Stimulated activated naive CD8-positive, alpha-beta T cell treated with anti-CD3 and anti-CD28 coated beads, Interleukin-15, Interleukin-2, amounts not matched to agents 100 ng/mL and 50 ng/mL, for 24 hours (primary cell): ENCODE measurements at regions not wholly inside any gene's neighbourhood (a gene's known extent, or its start where the extent isn't known, plus 50 kb on each side); places are given as distances from the start of the nearest gene placed in this dataset.

ENCODE experiments used
- H3K27ac Mint-ChIP-seq: one replicate; pipeline ENCODE4 v1.8.0; 2021; ENCODE audit warnings: mild to moderate bottlenecking, mixed read lengths
- H3K27me3 Mint-ChIP-seq: one replicate; pipeline ENCODE4 v1.8.0; 2021; ENCODE audit warnings: mixed read lengths
- H3K36me3 Mint-ChIP-seq: one replicate; pipeline ENCODE4 v1.8.0; 2021; ENCODE audit warnings: low read depth, mixed read lengths
- H3K4me1 Mint-ChIP-seq: one replicate; pipeline ENCODE4 v1.8.0; 2021; ENCODE audit warnings: low read depth, mixed read lengths
- H3K4me3 Mint-ChIP-seq: one replicate; pipeline ENCODE4 v1.8.0; 2021; ENCODE audit warnings: mild to moderate bottlenecking, mixed read lengths
- H3K9me3 Mint-ChIP-seq: one replicate; pipeline ENCODE4 v1.8.0; 2021; ENCODE audit warnings: mixed read lengths

DNA sequence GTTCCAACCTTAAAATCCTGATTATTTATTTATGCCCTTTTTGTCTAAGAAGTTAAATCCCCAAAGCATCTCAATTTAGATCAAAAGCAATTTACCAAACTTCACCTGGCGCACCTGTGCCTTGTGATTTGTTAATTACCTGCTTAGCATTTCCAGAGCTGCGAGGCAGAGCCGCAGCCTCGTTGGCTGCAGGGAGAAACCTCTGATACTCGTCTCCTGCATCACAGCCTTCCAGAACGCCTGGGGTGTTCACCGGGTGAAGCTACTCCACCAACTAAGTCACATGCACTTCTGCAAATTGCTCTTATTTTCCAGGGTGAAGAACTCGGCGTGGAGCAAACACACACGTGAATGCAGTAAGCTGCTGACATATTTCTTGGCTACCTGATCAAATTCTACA, 198.1 kb upstream of the RNF32 start:
- Mint-ChIP-seq H3K4me3 (no peak overlapping the region), H3K4me1 (no peaks in the 10 kb centered on the region), H3K9me3 (no peaks in the 10 kb centered on the region), H3K27me3 (no peaks in the 10 kb centered on the region), H3K27ac (no peak overlapping the region), H3K36me3 (no peaks in the 10 kb centered on the region)

DNA sequence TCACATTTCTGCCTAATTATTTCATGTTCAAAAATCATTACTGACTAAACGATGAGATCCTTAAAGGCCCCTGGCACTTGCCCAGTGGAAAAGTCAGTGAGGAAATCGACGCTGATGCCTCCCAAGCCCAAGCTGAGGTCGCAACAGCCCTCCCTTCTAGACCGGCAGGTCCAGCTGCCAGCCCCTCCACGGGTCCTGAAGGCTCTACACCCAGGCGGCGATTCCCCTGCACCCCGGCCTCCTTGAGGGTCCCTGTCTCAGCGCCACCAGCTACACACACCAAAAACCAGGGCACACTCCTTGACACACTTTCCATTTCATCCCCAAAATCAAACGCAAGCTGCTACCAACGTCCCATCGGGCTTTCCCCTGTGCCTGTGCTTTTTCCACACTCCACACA, 200.1 kb upstream of the RNF32 start:
- Mint-ChIP-seq H3K9me3 (no peaks in the 10 kb centered on the region), H3K27ac (no peak overlapping the region), H3K36me3 (no peaks in the 10 kb centered on the region), H3K4me3 (no peak overlapping the region), H3K4me1 (no peaks in the 10 kb centered on the region), H3K27me3 (no peaks in the 10 kb centered on the region)

DNA sequence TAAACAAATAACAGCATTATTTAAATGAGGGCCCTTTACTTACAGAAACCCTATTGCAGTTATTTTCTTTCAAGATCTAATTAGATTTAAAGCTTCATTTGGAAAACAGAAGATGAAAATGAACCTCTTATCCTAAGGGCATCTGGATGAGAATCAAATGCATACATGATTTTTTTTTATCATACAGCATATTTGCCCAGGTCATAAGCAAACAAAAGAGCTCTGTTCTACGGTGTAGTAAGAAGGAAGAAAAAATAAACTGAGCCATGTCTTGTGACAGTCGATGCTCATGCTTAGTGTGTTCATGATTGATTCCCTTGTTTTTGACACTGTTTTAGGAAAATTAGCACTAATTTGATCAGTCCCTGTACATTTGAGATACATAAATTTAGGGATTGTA, 202.6 kb upstream of the RNF32 start:
- no peaks in the 10 kb centered on the region for H3K9me3 Mint-ChIP-seq
- H3K27me3 Mint-ChIP-seq, result peaks cover 7% of the 10 kb centered on the region
- H3K27ac Mint-ChIP-seq, result no peak overlapping the region
- H3K4me3 Mint-ChIP-seq, result no peak overlapping the region
- H3K4me1 Mint-ChIP-seq, result no peaks in the 10 kb centered on the region
- H3K36me3 Mint-ChIP-seq, result no peaks in the 10 kb centered on the region

DNA sequence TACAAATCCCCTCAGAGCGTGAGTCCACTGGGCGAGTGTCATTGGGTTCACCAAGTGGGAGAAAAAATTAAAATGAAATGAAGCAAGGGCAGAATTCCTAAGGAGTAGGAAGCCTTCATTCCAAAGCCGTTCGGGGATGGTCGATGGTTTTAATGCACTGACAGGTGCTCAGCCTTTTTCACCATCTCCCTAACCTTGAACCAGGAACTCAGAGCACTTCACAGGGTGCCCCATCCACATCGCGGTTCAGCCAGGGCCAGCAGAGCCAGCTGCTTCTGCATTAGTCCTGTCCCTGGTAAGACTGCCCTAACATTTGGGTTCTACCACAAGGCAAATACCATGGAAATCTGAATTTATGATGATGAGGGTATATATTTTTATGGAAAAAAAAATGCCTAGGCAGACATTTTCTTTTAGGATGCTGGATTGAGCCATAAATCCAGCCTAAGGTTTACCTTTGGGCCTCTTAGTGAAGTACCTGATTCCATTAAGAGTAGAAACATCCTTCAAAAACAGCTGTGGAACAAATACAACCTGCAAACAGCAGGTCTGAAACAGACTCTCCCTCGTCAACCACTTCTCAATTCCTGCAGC, 203.5 kb upstream of the RNF32 start:
- peaks cover 7% of the 10 kb centered on the region for H3K27me3 Mint-ChIP-seq
- no peak overlapping the region for H3K4me3 Mint-ChIP-seq
- H3K27ac Mint-ChIP-seq, result no peak overlapping the region
- H3K4me1 Mint-ChIP-seq, result no peaks in the 10 kb centered on the region
- H3K36me3 Mint-ChIP-seq, result no peaks in the 10 kb centered on the region
- H3K9me3 Mint-ChIP-seq, result no peaks in the 10 kb centered on the region

DNA sequence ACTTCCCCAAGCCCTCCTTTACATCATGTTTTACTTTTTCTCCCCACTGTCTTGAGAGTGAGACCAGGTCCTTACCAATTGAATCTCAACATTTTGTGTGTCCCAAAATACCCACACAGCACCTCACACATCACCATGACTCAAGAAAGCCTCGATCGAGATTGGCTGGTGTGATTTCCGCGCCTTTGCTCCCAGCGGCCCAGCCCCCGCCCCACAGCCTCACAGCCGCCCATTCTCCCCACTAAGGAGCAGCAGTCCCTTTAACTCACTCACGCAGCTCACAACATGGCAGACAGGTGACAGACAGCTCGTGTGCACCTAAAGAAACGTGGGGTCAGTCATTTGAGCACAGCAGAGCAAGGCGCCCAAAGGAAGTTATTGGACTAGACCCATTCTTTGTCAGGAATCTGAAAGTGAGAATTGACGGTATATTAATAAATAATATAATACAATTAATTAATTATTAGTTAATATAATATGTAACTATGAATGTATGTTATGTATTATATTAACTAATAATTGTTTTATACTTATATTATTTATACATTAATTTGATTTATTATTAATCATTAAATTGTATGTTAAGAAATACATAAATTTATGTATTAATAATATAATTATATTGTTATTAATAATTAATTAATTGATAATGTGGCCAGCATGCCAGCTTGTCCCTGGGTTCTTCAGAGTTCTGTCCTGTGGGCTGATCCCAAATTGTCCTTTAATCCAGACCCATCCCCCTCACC, 204.9 kb upstream of the RNF32 start:
- Mint-ChIP-seq H3K27ac (no peak overlapping the region), H3K27me3 (peaks cover 7% of the 10 kb centered on the region), H3K4me1 (no peaks in the 10 kb centered on the region), H3K9me3 (no peaks in the 10 kb centered on the region), H3K4me3 (no peak overlapping the region), H3K36me3 (no peaks in the 10 kb centered on the region)

DNA sequence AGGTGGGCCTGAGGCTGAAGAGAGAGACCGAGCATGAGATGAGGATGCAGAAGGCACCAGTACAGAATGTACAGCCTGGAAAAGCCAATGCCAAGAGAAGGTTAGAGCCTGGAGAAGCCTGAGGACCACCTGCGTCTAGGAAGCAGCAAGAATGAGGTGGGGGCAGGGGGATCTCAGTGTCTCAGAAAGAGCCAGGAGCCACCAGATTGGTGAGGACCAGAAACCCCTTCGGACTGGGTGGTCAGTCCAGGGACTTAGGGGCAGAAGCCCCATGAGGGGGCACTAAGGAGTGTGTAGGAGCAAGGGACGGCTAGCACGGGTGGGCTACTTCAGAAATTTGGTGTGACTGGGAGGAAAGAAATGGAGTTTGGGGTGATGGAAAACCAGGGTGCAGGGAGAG, 205.9 kb upstream of the RNF32 start:
- no peaks in the 10 kb centered on the region for H3K36me3 Mint-ChIP-seq
- no peak overlapping the region for H3K4me3 Mint-ChIP-seq

DNA sequence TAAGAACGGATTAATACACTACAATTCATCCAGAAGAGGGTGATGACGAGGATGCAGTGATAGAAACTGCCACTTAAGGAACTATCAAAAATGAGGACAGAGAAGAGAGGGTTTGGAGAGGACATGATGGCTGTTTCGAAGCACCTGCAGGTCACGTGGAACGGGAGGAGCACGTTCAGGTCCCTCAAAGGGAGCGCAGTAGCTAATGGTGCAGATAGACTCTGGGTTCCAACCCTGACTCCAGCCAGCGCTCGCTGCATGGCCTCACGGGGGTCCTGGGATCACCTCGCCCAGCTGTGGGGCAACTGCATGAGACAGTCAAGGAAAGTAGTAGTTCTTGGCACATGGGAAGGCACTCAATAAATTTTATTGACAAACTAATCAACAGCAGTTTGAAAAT, 208.6 kb upstream of the RNF32 start:
- Mint-ChIP-seq H3K36me3 (no peaks in the 10 kb centered on the region), H3K27ac (no peak overlapping the region), H3K4me1 (no peaks in the 10 kb centered on the region), H3K4me3 (no peak overlapping the region), H3K27me3 (peaks cover 10% of the 10 kb centered on the region), H3K9me3 (no peaks in the 10 kb centered on the region)

More for the DNA sequence above, 205.9 kb upstream of the RNF32 start:
- Mint-ChIP-seq H3K27ac (no peak overlapping the region), H3K4me1 (no peaks in the 10 kb centered on the region), H3K9me3 (no peaks in the 10 kb centered on the region), H3K27me3 (peaks cover 7% of the 10 kb centered on the region)

DNA sequence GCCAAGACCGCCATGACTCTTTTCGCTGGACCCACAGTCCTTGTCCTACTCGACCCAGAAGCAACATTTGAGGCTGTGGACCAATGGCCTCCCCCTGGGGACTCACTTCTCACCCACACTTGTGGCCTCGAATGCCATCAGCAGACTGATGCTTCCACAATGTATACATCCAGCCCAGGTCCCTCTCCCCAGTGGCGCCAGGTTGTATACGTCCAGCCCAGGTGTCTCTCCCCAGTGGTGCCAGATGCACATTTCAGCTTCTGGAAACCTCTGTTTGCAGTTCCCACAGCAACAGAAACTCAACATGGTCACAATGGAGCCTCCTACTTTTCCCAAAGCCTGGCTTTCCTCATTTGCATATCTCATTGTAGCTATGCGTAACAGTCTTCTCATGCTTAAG, 210.5 kb upstream of the RNF32 start:
- Mint-ChIP-seq H3K36me3 (no peaks in the 10 kb centered on the region), H3K9me3 (no peaks in the 10 kb centered on the region), H3K27me3 (peaks cover 21% of the 10 kb centered on the region), H3K4me3 (no peak overlapping the region), H3K27ac (no peak overlapping the region), H3K4me1 (no peaks in the 10 kb centered on the region)

DNA sequence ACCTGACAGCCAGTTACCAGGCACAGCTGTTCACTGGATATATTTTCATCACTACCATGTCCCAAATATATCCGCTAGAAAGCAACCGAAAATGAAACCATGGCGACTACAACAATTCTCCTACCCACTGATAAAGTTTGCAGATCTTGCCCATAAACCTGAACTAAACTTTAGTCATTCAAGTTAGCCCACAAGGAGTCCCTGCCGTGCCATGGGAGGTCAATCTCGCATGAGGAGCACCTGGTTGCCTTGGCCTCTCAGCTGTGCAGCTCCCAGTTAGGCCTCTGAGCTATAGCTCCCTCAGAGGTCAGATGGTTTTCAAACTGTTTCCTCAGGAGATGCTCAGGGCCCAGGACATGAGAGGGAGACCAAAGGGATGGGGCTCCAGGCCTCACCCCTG, 211.1 kb upstream of the RNF32 start:
- H3K27ac Mint-ChIP-seq, result no peak overlapping the region
- no peaks in the 10 kb centered on the region for H3K9me3 Mint-ChIP-seq
- H3K4me1 Mint-ChIP-seq, result no peaks in the 10 kb centered on the region
- H3K36me3 Mint-ChIP-seq, result no peaks in the 10 kb centered on the region
- no peak overlapping the region for H3K4me3 Mint-ChIP-seq
- peaks cover 24% of the 10 kb centered on the region for H3K27me3 Mint-ChIP-seq

DNA sequence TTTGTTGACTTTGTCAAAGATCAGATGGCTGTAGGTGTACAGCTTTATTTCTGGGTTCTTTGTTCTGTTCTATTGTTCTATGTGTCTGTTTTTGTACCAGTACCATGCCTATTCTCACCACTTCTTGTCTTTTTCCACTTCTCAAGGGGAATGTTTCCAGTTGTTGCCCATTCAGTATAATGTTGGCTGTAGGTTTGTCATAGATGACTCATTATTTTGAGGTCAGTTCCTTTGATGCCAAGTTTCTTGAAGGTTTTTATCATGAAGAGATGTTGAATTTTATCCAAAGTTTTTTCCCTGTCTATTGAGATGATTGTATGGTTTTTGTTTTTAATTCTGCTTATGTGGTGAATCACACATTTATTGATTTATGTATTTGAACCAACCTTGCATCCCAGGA, 216.7 kb upstream of the RNF32 start:
- Mint-ChIP-seq H3K27ac (no peak overlapping the region), H3K9me3 (no peaks in the 10 kb centered on the region), H3K27me3 (peaks cover 28% of the 10 kb centered on the region), H3K4me3 (no peak overlapping the region), H3K36me3 (no peaks in the 10 kb centered on the region), H3K4me1 (no peaks in the 10 kb centered on the region)

DNA sequence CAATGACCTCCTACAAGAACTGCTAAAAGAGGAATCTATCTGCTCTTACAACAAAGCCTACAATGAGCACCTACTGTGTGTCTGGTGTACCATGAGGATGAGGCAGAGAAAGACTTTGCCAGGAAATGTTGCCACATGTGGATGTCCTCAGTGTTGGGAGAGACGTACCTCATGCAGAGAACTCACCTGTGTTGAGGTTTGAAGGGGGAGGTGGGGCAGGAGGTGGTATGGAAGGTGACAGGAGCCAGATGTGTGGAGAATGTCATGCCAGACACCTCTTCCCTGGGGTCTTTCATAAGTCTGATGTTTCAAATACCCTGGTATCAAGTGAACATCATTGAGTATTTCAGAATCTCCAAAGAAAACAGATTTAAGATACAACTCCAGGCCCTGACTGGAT, 220.1 kb upstream of the RNF32 start:
- Mint-ChIP-seq H3K36me3 (no peaks in the 10 kb centered on the region), H3K4me3 (no peak overlapping the region), H3K4me1 (no peaks in the 10 kb centered on the region), H3K9me3 (no peaks in the 10 kb centered on the region), H3K27me3 (peaks cover 15% of the 10 kb centered on the region), H3K27ac (no peak overlapping the region)

DNA sequence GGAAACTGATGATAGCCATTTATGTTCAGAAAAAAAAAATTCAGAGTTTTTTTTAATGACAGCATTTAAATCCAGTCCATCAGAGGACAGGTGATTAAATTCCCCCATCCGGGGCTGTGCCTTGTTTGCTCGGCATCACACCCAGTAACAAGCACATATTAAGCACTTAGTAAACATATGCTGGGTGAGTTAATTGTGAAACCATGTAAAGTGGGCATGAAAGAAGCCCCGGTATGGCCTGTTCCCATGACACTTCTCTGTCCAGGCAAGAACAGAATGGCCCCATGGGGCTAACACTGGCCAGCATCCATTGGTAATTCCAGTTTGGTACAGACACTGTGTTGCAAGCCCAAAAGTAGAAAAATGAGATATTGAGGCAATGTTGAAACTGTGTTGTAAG, 220.8 kb upstream of the RNF32 start:
- Mint-ChIP-seq H3K27me3 (peaks cover 10% of the 10 kb centered on the region), H3K4me3 (no peak overlapping the region), H3K36me3 (no peaks in the 10 kb centered on the region), H3K27ac (no peak overlapping the region), H3K9me3 (no peaks in the 10 kb centered on the region), H3K4me1 (no peaks in the 10 kb centered on the region)

DNA sequence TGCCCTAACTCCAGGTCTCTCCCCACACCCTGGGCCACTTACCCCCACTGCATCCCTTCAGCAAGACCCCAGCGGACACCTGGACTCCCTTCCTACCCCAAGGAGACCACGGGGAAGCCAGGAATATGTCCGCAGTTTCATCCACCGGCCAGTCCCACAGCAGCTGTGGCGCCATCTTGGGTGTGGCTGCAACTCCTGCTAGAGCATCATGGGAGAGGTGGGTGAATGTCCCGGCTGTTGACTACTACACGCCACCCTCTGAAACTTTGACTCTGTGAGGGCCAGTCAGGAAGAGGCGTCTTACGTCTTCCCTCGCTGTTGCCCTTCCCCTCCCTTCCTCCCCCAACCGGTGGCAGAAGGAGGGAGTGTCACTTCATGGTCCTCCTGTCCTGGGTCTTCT, 238.3 kb upstream of the RNF32 start:
- Mint-ChIP-seq H3K9me3 (no peaks in the 10 kb centered on the region), H3K27ac (no peak overlapping the region), H3K27me3 (no peaks in the 10 kb centered on the region), H3K4me1 (no peaks in the 10 kb centered on the region), H3K4me3 (no peak overlapping the region), H3K36me3 (no peaks in the 10 kb centered on the region)

DNA sequence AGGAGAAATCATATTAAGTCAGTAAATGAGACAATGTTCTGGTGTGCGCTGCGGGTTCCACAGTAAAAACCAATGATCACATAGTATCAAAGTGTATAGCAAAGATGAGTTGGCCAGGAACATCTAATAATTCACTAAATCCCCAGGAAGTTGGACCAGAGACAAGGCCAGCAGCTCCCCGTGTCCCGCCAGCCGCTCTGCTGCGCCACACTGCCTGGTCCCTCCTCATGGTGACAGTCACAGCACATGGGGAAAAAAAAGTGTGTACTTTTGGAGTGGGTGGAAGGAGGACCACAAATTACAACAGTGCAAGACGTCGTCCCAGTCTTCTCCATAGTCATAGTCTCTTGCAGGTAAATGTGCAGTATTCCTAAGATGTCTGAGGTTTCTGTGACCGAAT, 239.0 kb upstream of the RNF32 start:
- Mint-ChIP-seq H3K27me3 (peaks cover 5% of the 10 kb centered on the region), H3K9me3 (no peaks in the 10 kb centered on the region), H3K36me3 (no peaks in the 10 kb centered on the region), H3K27ac (no peak overlapping the region), H3K4me3 (no peak overlapping the region), H3K4me1 (no peaks in the 10 kb centered on the region)

DNA sequence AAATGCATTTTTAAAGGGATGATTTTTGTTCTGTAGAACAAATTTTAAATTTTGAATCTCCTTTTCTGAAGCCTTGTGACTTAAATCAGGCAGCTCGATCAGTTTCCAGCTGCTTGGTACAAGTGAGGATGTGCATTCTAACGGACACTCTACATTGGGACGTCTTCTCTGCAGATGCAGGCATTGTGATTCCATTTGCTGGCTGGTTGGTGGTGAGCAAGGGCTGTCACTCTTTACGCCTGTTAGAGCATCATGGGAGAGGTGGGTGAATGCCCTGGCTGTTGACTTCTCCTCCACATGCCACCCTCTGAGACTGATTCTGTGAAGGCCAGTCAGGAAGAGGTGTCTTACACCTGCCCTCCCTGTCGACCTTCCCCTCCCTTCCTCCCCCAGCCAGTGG, 240.5 kb upstream of the RNF32 start:
- H3K4me1 Mint-ChIP-seq, result no peaks in the 10 kb centered on the region
- no peak overlapping the region for H3K4me3 Mint-ChIP-seq
- peaks cover 5% of the 10 kb centered on the region for H3K27me3 Mint-ChIP-seq
- no peak overlapping the region for H3K27ac Mint-ChIP-seq
- no peaks in the 10 kb centered on the region for H3K9me3 Mint-ChIP-seq
- no peaks in the 10 kb centered on the region for H3K36me3 Mint-ChIP-seq

DNA sequence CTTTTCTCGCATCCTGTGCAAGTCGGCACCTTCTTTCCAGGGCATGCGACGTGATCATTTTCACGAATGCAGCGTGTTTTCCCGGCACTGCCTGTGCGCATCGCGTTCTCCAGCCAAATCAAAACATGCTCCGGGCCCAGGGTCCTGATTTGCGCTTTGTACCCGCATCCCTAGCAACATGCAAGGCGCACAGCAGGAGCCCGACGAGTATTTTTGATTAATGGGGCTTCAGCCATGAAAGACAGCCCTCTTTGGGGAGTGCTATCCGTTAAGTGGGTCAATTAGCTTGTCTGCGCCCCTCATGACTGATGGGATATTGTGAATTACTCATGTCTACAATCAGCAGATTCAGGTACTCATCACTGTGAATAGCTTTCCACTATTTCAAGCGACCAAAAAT, 243.3 kb upstream of the RNF32 start:
- Mint-ChIP-seq H3K27ac (no peak overlapping the region), H3K9me3 (no peaks in the 10 kb centered on the region), H3K4me3 (no peak overlapping the region), H3K36me3 (no peaks in the 10 kb centered on the region), H3K27me3 (peaks cover 5% of the 10 kb centered on the region), H3K4me1 (no peaks in the 10 kb centered on the region)
